ENCODE measurements at regions not wholly inside any gene's neighbourhood (a gene's known extent, or its start where the extent isn't known, plus 50 kb on each side); places are given as distances from the start of the nearest gene placed in this dataset.

GRCh38 chr13:22967669-22968068, 213.1 kb upstream of the SGCG start:
- Histone ChIP-seq H2AK9ac (replicated peaks; ENCODE audit: low read depth, low read length, poor library complexity) (no peak overlapping the region), H4K5ac (ENCODE audit: low read depth, low read length) (no peak overlapping the region), H2BK20ac (ENCODE audit: low read depth, low read length) (no peak overlapping the region), H3K79me1 (ENCODE audit: low read depth in 1 of 2, low read length in 2 of 2) (no peaks in the 10 kb centered on the region), H2BK5ac (ENCODE audit: low read depth, low read length, poor library complexity, severe bottlenecking) (no peak overlapping the region), H2AK5ac (ENCODE audit: low read depth, low read length) (no peak overlapping the region), H3K4me3 (ENCODE audit: insufficient read depth, low read depth, low read length) (no peak overlapping the region), H3K18ac (ENCODE audit: low read depth, low read length) (no peak overlapping the region), H3K23ac (ENCODE audit: low read depth, low read length) (no peak overlapping the region), H3K4ac (ENCODE audit: low read depth, low read length) (no peak overlapping the region), H3K4me1 (ENCODE audit: control insufficient read depth, insufficient read depth, low read length) (no peaks in the 10 kb centered on the region), H3K9ac (ENCODE audit: low read depth, low read length) (no peak overlapping the region), H3K27ac (ENCODE audit: insufficient read depth, low read length) (no peak overlapping the region), H3K36me3 (ENCODE audit: control insufficient read depth, insufficient read depth, low read length) (no peaks in the 10 kb centered on the region), H2BK15ac (ENCODE audit: low read depth, low read length) (no peak overlapping the region), H2BK120ac (ENCODE audit: low read depth, low read length) (no peak overlapping the region), H3K27me3 (ENCODE audit: control insufficient read depth, insufficient read depth, low read length) (no peaks in the 10 kb centered on the region), H3K9me1 (ENCODE audit: insufficient read depth, low read length) (no peaks in the 10 kb centered on the region), H3K14ac (replicated peaks; ENCODE audit: low read depth, low read length) (no peak overlapping the region), H3K56ac (ENCODE audit: extremely low read depth, insufficient read depth, low read length) (no peak overlapping the region), H4K91ac (ENCODE audit: insufficient read depth, low read depth, low read length) (no peak overlapping the region), H2AFZ (replicated peaks; ENCODE audit: low read length, poor library complexity) (no peak overlapping the region), H4K8ac (ENCODE audit: low read depth in 2 of 2, low read length in 2 of 2) (no peak overlapping the region), H4K20me1 (ENCODE audit: insufficient read depth, low read length) (no peaks in the 10 kb centered on the region), H3K4me2 (ENCODE audit: low read depth, low read length) (no peak overlapping the region), H3K9me3 (ENCODE audit: control insufficient read depth, insufficient read depth, low read length) (no peaks in the 10 kb centered on the region)
- ChIA-PET POLR2A (ENCODE audit: unreplicated experiment) (no interaction called here), CTCF (no interaction called here)
- DNase-seq (no peak), ATAC-seq (ENCODE audit: low read depth) (no peak)
- TF ChIP-seq USF2 (IDR thresholded peaks at IDR 0.05; ENCODE audit: low read depth, low read length) (no peak), RFX5 (IDR thresholded peaks at IDR 0.05; ENCODE audit: low read depth, low read length) (no peak), POLR2A (IDR thresholded peaks at IDR 0.05; ENCODE audit: low read depth, low read length) (no peak), CEBPB (IDR thresholded peaks at IDR 0.05; ENCODE audit: low read depth, low read length) (no peak), MXI1 (IDR thresholded peaks at IDR 0.05; ENCODE audit: borderline replicate concordance, low read depth, low read length) (no peak), RAD21 (IDR thresholded peaks at IDR 0.05; ENCODE audit: low read length) (no peak), SMC3 (IDR thresholded peaks at IDR 0.05; ENCODE audit: low read depth, low read length) (no peak), NFE2L2 (IDR thresholded peaks at IDR 0.05; ENCODE audit: low read depth, low read length) (no peak), MAZ (IDR thresholded peaks at IDR 0.05; ENCODE audit: borderline replicate concordance, low read depth, low read length) (no peak), MAFK (IDR thresholded peaks at IDR 0.05; ENCODE audit: low read depth, low read length) (no peak), BHLHE40 (IDR thresholded peaks at IDR 0.05; ENCODE audit: low read depth, low read length) (no peak), CHD1 (IDR thresholded peaks at IDR 0.05; ENCODE audit: low read depth, low read length) (no peak), RCOR1 (IDR thresholded peaks at IDR 0.05; ENCODE audit: insufficient replicate concordance, low read length) (no peak), FOS (IDR thresholded peaks at IDR 0.05; ENCODE audit: low read depth, low read length) (no peak)
- TF ChIP-seq, protein P1, sequence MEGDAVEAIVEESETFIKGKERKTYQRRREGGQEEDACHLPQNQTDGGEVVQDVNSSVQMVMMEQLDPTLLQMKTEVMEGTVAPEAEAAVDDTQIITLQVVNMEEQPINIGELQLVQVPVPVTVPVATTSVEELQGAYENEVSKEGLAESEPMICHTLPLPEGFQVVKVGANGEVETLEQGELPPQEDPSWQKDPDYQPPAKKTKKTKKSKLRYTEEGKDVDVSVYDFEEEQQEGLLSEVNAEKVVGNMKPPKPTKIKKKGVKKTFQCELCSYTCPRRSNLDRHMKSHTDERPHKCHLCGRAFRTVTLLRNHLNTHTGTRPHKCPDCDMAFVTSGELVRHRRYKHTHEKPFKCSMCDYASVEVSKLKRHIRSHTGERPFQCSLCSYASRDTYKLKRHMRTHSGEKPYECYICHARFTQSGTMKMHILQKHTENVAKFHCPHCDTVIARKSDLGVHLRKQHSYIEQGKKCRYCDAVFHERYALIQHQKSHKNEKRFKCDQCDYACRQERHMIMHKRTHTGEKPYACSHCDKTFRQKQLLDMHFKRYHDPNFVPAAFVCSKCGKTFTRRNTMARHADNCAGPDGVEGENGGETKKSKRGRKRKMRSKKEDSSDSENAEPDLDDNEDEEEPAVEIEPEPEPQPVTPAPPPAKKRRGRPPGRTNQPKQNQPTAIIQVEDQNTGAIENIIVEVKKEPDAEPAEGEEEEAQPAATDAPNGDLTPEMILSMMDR (conservative IDR thresholded peaks at IDR 0.05; ENCODE audit: low read depth, low read length): no peak
- TF ChIP-seq, protein P2, sequence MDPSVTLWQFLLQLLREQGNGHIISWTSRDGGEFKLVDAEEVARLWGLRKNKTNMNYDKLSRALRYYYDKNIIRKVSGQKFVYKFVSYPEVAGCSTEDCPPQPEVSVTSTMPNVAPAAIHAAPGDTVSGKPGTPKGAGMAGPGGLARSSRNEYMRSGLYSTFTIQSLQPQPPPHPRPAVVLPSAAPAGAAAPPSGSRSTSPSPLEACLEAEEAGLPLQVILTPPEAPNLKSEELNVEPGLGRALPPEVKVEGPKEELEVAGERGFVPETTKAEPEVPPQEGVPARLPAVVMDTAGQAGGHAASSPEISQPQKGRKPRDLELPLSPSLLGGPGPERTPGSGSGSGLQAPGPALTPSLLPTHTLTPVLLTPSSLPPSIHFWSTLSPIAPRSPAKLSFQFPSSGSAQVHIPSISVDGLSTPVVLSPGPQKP (IDR thresholded peaks at IDR 0.05; ENCODE audit: borderline replicate concordance, low read depth, low read length): no peak
- in situ Hi-C loops (cut with MboI; ENCODE audit: low sequenced_read_pairs): no loop called here
- dilution Hi-C loops (cut with HindIII; ENCODE audit: low sequenced_read_pairs, unreplicated experiment): no loop called here
- BruUV-seq (replicated peaks): no TSS peak
- intact Hi-C loops (cut with micrococcal nuclease): no loop called here
- WGBS, 2 experiments (ENCODE audit: extremely low coverage in 2 of 2, insufficient read length in 1 of 2): no CpG with 5 or more reads among the region's 6 CpGs
